ENCODE measurements at regions not wholly inside any gene's neighbourhood (a gene's known extent, or its start where the extent isn't known, plus 50 kb on each side); places are given as distances from the start of the nearest gene placed in this dataset.

GRCh38 chr2:156797832-156798231 is 361.7 kb downstream of the GPD2 start:
- TF ChIP-seq EZH2phosphoT487 (IDR thresholded peaks at IDR 0.05; ENCODE audit: insufficient read depth, low read depth): no peak
- no peak for TF ChIP-seq EZH2 (IDR thresholded peaks at IDR 0.05; ENCODE audit: insufficient read depth, poor library complexity, severe bottlenecking)
